Tibial artery (tissue), 4 donors: ENCODE measurements at regions not wholly inside any gene's neighbourhood (a gene's known extent, or its start where the extent isn't known, plus 50 kb on each side); places are given as distances from the start of the nearest gene placed in this dataset.

Experiments
- DNase-seq, 2 donors: peaks; one replicate each; pipeline ENCODE4 v3.0.0-alpha.2; 2019
- H3K27ac ChIP-seq, 2 donors: fragments of 200-600 bp; sonication (generic) in 1 of 2; 1 replicate in 1 of 2; 2 replicates in 1 of 2; pipeline ENCODE4 v1.5.1; 2018 to 2019; ENCODE audit warnings: mild to moderate bottlenecking in 1 of 2
- H3K27me3 ChIP-seq, 2 donors: fragments of 200-600 bp; sonication (generic) in 1 of 2; one replicate each; pipeline versions ENCODE4 v1.5.1 to v1.6.0; 2016 to 2019
- H3K36me3 ChIP-seq, 3 donors: fragments of 200-600 bp; sonication (generic) in 2 of 3; one replicate each; pipeline ENCODE4 v1.5.1; 2016 to 2019; ENCODE audit warnings: mild to moderate bottlenecking in 2 of 3
- H3K4me1 ChIP-seq, 4 donors: fragments of 200-600 bp; sonication (generic) in 2 of 4; 1 replicate in 3 of 4; 2 replicates in 1 of 4; pipeline ENCODE4 v1.5.1; 2016 to 2019
- H3K4me3 ChIP-seq, 2 donors: fragments of 200-600 bp; sonication (generic) in 1 of 2; 1 replicate in 1 of 2; 2 replicates in 1 of 2; pipeline ENCODE4 v1.5.1; 2018 to 2019; ENCODE audit warnings: mild to moderate bottlenecking in 2 of 2
- H3K9me3 ChIP-seq, 3 donors: fragments of 200-600 bp; sonication (generic) in 1 of 3; one replicate each; pipeline ENCODE4 v1.5.1; 2016 to 2019
- CTCF ChIP-seq, 2 experiments: fragments of 200-600 bp in 1 of 2; fragments of 450-650 bp in 1 of 2; IDR thresholded peaks; one replicate each; pipeline ENCODE4 v1.5.1; 2017 to 2019; ENCODE audit warnings: antibody characterized with exemption in 2 of 2, mild to moderate bottlenecking in 1 of 2, moderate library complexity in 1 of 2
- intact Hi-C: fragments of 100-400 bp; cut with DNase I; formaldehyde crosslinking; loops from one replicate; pipeline ENCODE4 v1.15.0; 2023; ENCODE audit warnings: low total_unique reads

- Histone ChIP-seq H3K4me3 (no peak overlapping the region), H3K27me3 (no peaks in the 10 kb centered on the region), H3K9me3 (no peaks in the 10 kb centered on the region), H3K4me1 (no peaks in the 10 kb centered on the region), H3K36me3 (no peaks in the 10 kb centered on the region), H3K27ac (no peak overlapping the region)
- no peak for DNase-seq
- intact Hi-C loops = no loop called here
- TF ChIP-seq CTCF (IDR thresholded peaks at IDR 0.05) = no peak
Measured at GRCh38 chr3:67995206-67995605, 340.8 kb upstream of the SUCLG2 start.

DNA sequence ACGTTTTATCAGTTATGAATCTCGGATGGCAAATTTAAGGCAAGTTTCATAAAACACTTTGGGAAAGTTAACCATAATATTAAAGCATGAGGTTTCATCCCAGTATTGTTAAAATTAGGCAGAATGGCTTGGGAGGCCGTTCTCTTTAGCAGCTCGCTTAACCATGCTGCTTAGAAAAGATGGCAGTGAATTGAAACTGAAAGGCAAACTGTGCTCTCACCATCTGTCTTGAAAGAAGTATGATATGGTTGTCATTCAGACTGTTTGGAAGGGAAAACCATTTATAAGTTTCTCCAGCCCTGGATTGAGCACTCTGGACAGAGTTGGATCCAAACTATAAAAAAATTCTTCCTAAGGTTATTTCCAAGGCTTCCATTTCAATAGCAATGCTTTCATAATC, 332.3 kb upstream of the SUCLG2 start:
- Histone ChIP-seq H3K27ac (no peak overlapping the region), H3K27me3 (no peaks in the 10 kb centered on the region)
- intact Hi-C loops = no loop called here

DNA sequence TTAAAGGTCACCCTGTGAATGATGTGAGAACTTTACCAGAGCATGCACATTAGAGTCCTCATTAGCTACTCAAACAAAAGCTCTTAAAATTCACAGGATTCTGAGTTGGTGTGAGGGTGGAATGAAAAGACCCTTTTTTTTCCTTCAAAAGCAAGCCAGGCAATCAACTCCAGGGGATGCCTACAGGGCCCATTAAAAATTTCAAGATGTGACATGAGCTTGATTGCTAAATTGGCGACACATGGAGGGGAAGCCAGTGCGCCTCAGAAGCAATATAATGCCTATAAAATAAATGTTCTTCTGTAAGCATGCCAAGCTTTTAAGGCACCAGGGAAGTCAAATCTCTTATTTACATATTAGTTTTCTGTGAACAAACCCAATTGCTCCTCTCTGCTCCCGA, 328.8 kb upstream of the SUCLG2 start:
- TF ChIP-seq CTCF (IDR thresholded peaks at IDR 0.05) = no peak
- Histone ChIP-seq H3K27me3 (no peaks in the 10 kb centered on the region), H3K36me3 (no peaks in the 10 kb centered on the region), H3K4me1 (no peaks in the 10 kb centered on the region), H3K4me3 (no peak overlapping the region), H3K9me3 (no peaks in the 10 kb centered on the region), H3K27ac (no peak overlapping the region)
- DNase-seq = no peak
- intact Hi-C loops = no loop called here

More for the DNA sequence above, 332.3 kb upstream of the SUCLG2 start:
- DNase-seq = no peak
- Histone ChIP-seq H3K4me3 (no peak overlapping the region), H3K4me1 (no peaks in the 10 kb centered on the region), H3K36me3 (no peaks in the 10 kb centered on the region), H3K9me3 (no peaks in the 10 kb centered on the region)
- TF ChIP-seq CTCF (IDR thresholded peaks at IDR 0.05) = no peak

DNA sequence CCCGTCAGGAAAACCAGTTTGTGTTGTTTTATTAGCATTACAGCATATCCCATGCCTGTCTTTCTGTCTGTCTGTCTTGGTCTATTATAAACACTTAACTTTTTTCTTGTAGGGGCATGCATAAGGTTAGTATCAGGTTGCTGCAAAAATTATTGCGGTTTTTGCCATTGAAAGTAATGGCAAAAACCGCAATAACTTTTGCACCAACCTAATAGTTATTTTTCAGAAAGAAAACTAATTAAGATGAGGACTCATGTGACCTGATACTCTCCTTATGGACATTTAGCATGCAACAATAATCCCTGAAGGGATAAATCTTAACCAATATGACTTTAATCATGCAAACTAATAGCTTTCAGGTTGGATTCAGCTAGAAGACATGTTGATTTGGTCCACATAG, 326.7 kb upstream of the SUCLG2 start:
- H3K4me3 ChIP-seq = no peak overlapping the region
- no peaks in the 10 kb centered on the region for H3K36me3 ChIP-seq
- no peaks in the 10 kb centered on the region for H3K27me3 ChIP-seq
- TF ChIP-seq CTCF (IDR thresholded peaks at IDR 0.05) = no peak
- no peaks in the 10 kb centered on the region for H3K4me1 ChIP-seq
- intact Hi-C loops = no loop called here
- no peak for DNase-seq
- H3K27ac ChIP-seq = no peak overlapping the region
- no peaks in the 10 kb centered on the region for H3K9me3 ChIP-seq

- Histone ChIP-seq H3K4me3 (no peak overlapping the region), H3K4me1 (no peaks in the 10 kb centered on the region), H3K27me3 (no peaks in the 10 kb centered on the region), H3K9me3 (no peaks in the 10 kb centered on the region), H3K27ac (no peak overlapping the region), H3K36me3 (no peaks in the 10 kb centered on the region)
- intact Hi-C loops = no loop called here
- no peak for TF ChIP-seq CTCF (IDR thresholded peaks at IDR 0.05)
- DNase-seq = no peak
Measured at GRCh38 chr3:67979342-67979741, 324.9 kb upstream of the SUCLG2 start.

DNA sequence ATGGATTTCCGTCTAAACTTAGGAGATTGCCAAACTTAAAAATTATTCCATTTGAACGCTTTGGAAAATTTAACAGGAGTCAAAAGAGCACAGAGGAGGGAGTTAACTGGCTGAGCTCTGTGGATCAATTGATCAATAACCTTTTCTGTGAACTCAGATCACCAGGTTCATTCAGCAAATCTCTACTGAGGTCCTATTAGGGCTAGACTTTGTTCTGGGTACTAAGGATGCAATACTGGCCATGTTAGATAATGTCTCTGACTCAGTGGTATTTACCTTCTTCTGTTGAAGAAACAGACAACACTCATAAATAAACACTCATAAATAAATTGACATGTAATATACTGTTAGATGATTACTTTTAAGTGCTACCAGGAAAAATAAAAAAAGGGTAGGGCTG, 323.4 kb upstream of the SUCLG2 start:
- Histone ChIP-seq H3K4me1 (no peaks in the 10 kb centered on the region), H3K36me3 (no peaks in the 10 kb centered on the region), H3K27ac (no peak overlapping the region), H3K27me3 (no peaks in the 10 kb centered on the region), H3K9me3 (no peaks in the 10 kb centered on the region), H3K4me3 (no peak overlapping the region)
- DNase-seq = no peak
- no peak for TF ChIP-seq CTCF (IDR thresholded peaks at IDR 0.05)
- intact Hi-C loops = no loop called here
